K562 (cell line): ENCODE measurements at regions not wholly inside any gene's neighbourhood (a gene's known extent, or its start where the extent isn't known, plus 50 kb on each side); places are given as distances from the start of the nearest gene placed in this dataset.

Experiments
- HLTF ChIP-seq: fragments of 450-650 bp; IDR thresholded peaks from 2 replicates; pipeline ENCODE4 v1.6.1; 2016
- LEF1 ChIP-seq: fragments of 450-650 bp; IDR thresholded peaks from 2 replicates; pipeline ENCODE4 v1.6.1; 2016; ENCODE audit warnings: mild to moderate bottlenecking
- POLR2G ChIP-seq: fragments of 200-400 bp; formaldehyde crosslinking; IDR thresholded peaks from 2 replicates; pipeline ENCODE4 v1.6.1; 2017; ENCODE audit warnings: low read depth, mild to moderate bottlenecking, antibody characterized with exemption, low read length, moderate library complexity
- SAFB2 ChIP-seq: fragments of 200-400 bp; formaldehyde crosslinking; IDR thresholded peaks from 2 replicates; pipeline ENCODE4 v1.6.1; 2018; ENCODE audit warnings: borderline replicate concordance, low read length, low read depth, moderate library complexity; ENCODE audit not compliant: severe bottlenecking
- TSHZ1 ChIP-seq: fragments of 250-450 bp; sonication (Bioruptor Pico); IDR thresholded peaks from 2 replicates; pipeline ENCODE4 v1.4.0; 2020; ENCODE audit warnings: mild to moderate bottlenecking, moderate library complexity
- TF ChIP-seq, protein P1 (sequence below): fragments of 450-650 bp; IDR thresholded peaks from 2 replicates; pipeline ENCODE4 v1.6.1; 2016; ENCODE audit warnings: mild to moderate bottlenecking, moderate library complexity
- TF ChIP-seq, protein P2 (sequence below): fragments of 250-450 bp; sonication (Bioruptor Pico); IDR thresholded peaks from 2 replicates; pipeline ENCODE4 v1.5.0; 2021

DNA sequence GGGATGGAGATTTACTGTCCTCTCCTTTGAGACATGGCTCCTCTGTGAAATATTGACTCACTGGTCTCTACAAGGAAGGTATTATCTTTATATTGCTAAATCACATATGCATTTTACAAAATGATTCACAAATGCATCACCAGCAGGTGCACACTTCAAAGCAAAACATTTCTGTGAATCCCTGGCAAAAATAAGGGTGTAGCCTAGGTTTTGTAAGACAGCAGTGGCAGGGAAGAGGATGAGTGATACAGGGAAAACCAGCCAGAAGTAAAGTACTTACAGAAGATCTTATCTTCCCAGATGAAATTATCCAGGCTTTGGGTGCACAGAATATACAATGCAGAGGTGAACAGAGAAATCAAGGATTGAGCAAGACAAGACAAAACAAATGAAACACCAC is 1094.6 kb downstream of the GATA3 start (continued):
- TF ChIP-seq, protein P1, sequence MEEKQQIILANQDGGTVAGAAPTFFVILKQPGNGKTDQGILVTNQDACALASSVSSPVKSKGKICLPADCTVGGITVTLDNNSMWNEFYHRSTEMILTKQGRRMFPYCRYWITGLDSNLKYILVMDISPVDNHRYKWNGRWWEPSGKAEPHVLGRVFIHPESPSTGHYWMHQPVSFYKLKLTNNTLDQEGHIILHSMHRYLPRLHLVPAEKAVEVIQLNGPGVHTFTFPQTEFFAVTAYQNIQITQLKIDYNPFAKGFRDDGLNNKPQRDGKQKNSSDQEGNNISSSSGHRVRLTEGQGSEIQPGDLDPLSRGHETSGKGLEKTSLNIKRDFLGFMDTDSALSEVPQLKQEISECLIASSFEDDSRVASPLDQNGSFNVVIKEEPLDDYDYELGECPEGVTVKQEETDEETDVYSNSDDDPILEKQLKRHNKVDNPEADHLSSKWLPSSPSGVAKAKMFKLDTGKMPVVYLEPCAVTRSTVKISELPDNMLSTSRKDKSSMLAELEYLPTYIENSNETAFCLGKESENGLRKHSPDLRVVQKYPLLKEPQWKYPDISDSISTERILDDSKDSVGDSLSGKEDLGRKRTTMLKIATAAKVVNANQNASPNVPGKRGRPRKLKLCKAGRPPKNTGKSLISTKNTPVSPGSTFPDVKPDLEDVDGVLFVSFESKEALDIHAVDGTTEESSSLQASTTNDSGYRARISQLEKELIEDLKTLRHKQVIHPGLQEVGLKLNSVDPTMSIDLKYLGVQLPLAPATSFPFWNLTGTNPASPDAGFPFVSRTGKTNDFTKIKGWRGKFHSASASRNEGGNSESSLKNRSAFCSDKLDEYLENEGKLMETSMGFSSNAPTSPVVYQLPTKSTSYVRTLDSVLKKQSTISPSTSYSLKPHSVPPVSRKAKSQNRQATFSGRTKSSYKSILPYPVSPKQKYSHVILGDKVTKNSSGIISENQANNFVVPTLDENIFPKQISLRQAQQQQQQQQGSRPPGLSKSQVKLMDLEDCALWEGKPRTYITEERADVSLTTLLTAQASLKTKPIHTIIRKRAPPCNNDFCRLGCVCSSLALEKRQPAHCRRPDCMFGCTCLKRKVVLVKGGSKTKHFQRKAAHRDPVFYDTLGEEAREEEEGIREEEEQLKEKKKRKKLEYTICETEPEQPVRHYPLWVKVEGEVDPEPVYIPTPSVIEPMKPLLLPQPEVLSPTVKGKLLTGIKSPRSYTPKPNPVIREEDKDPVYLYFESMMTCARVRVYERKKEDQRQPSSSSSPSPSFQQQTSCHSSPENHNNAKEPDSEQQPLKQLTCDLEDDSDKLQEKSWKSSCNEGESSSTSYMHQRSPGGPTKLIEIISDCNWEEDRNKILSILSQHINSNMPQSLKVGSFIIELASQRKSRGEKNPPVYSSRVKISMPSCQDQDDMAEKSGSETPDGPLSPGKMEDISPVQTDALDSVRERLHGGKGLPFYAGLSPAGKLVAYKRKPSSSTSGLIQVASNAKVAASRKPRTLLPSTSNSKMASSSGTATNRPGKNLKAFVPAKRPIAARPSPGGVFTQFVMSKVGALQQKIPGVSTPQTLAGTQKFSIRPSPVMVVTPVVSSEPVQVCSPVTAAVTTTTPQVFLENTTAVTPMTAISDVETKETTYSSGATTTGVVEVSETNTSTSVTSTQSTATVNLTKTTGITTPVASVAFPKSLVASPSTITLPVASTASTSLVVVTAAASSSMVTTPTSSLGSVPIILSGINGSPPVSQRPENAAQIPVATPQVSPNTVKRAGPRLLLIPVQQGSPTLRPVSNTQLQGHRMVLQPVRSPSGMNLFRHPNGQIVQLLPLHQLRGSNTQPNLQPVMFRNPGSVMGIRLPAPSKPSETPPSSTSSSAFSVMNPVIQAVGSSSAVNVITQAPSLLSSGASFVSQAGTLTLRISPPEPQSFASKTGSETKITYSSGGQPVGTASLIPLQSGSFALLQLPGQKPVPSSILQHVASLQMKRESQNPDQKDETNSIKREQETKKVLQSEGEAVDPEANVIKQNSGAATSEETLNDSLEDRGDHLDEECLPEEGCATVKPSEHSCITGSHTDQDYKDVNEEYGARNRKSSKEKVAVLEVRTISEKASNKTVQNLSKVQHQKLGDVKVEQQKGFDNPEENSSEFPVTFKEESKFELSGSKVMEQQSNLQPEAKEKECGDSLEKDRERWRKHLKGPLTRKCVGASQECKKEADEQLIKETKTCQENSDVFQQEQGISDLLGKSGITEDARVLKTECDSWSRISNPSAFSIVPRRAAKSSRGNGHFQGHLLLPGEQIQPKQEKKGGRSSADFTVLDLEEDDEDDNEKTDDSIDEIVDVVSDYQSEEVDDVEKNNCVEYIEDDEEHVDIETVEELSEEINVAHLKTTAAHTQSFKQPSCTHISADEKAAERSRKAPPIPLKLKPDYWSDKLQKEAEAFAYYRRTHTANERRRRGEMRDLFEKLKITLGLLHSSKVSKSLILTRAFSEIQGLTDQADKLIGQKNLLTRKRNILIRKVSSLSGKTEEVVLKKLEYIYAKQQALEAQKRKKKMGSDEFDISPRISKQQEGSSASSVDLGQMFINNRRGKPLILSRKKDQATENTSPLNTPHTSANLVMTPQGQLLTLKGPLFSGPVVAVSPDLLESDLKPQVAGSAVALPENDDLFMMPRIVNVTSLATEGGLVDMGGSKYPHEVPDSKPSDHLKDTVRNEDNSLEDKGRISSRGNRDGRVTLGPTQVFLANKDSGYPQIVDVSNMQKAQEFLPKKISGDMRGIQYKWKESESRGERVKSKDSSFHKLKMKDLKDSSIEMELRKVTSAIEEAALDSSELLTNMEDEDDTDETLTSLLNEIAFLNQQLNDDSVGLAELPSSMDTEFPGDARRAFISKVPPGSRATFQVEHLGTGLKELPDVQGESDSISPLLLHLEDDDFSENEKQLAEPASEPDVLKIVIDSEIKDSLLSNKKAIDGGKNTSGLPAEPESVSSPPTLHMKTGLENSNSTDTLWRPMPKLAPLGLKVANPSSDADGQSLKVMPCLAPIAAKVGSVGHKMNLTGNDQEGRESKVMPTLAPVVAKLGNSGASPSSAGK, result no peak
- TF ChIP-seq TSHZ1 (CRISPR knock-in tag) (no peak), SAFB2 (no peak), HLTF (no peak), POLR2G (no peak), LEF1 (no peak)
- TF ChIP-seq, protein P2, sequence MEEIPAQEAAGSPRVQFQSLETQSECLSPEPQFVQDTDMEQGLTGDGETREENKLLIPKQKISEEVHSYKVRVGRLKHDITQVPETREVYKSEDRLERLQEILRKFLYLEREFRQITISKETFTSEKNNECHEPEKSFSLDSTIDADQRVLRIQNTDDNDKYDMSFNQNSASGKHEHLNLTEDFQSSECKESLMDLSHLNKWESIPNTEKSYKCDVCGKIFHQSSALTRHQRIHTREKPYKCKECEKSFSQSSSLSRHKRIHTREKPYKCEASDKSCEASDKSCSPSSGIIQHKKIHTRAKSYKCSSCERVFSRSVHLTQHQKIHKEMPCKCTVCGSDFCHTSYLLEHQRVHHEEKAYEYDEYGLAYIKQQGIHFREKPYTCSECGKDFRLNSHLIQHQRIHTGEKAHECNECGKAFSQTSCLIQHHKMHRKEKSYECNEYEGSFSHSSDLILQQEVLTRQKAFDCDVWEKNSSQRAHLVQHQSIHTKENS (CRISPR knock-in tag), result no peak
